B cell (primary cell): ENCODE measurements at regions not wholly inside any gene's neighbourhood (a gene's known extent, or its start where the extent isn't known, plus 50 kb on each side); places are given as distances from the start of the nearest gene placed in this dataset.

Experiments used
- ATAC-seq: fragments of 200-7000 bp; cut with Tn5 transposase; one replicate; pipeline ENCODE4 v1.10.0; 2021; ENCODE audit warnings: low read depth, mild to moderate bottlenecking, moderate number of reproducible peaks, moderate library complexity
- CTCF ChIA-PET: fragments of 350-600 bp; sonication (Branson Sonifier 250); formaldehyde crosslinking; loops from one replicate; lab custom pipeline; 2021; ENCODE audit warnings: antibody characterized with exemption, inconsistent platforms; lab: Charles Lee
- POLR2A ChIA-PET: fragments of 350-600 bp; sonication (Branson Sonifier 250); formaldehyde crosslinking; loops from one replicate; lab custom pipeline; 2021; ENCODE audit warnings: antibody characterized with exemption; lab: Charles Lee
- DNase-seq: peaks from one replicate; pipeline ENCODE4 v3.0.0; 2013
- H2AFZ ChIP-seq: 2 replicates; pipeline ENCODE4 v1.6.1; 2012; ENCODE audit warnings: mild to moderate bottlenecking, low read depth, low read length; ENCODE audit not compliant: insufficient read depth, poor library complexity, severe bottlenecking
- H3K27ac ChIP-seq, 2 donors: 1 replicate in 1 of 2; 2 replicates in 1 of 2; pipeline ENCODE4 v1.5.1; 2012 to 2013; ENCODE audit warnings: low read length in 2 of 2, mild to moderate bottlenecking in 2 of 2, moderate library complexity in 1 of 2
- H3K27me3 ChIP-seq, 4 experiments: fragments of 200-600 bp in 1 of 4; sonication (generic) in 1 of 4; replicated peaks in 1 of 4; 1 replicate in 2 of 4; 2 replicates in 2 of 4; pipeline versions ENCODE4 v1.6.1 to v1.7.0; 2013 to 2016; ENCODE audit warnings: low read length in 3 of 4, mild to moderate bottlenecking in 2 of 4, mixed read lengths in 1 of 4, moderate library complexity in 1 of 4; ENCODE audit not compliant: insufficient read depth in 4 of 4, control insufficient read depth in 3 of 4; ENCODE audit errors: control extremely low read depth in 1 of 4
- H3K36me3 ChIP-seq, 2 experiments: replicated peaks in 1 of 2; 1 replicate in 1 of 2; 2 replicates in 1 of 2; pipeline versions ENCODE4 v1.6.1 to v1.7.1; 2013; ENCODE audit warnings: low read length in 1 of 2; ENCODE audit not compliant: insufficient read depth in 2 of 2, control insufficient read depth in 1 of 2; ENCODE audit errors: control extremely low read depth in 1 of 2, extremely low read depth in 1 of 2
- H3K4me1 ChIP-seq, 2 donors: fragments of 200-600 bp in 1 of 2; sonication (generic) in 1 of 2; 1 replicate in 1 of 2; 2 replicates in 1 of 2; pipeline versions ENCODE4 v1.5.1 to v1.6.1; 2013 to 2017; ENCODE audit warnings: low read length in 2 of 2; ENCODE audit not compliant: control insufficient read depth in 2 of 2, insufficient read depth in 2 of 2
- H3K4me2 ChIP-seq: replicated peaks from 2 replicates; pipeline ENCODE3; 2012; ENCODE audit warnings: mild to moderate bottlenecking, low read depth, low read length; ENCODE audit not compliant: poor library complexity, severe bottlenecking
- H3K4me3 ChIP-seq, 5 experiments: fragments of 200-600 bp in 1 of 5; sonication (generic) in 1 of 5; 1 replicate in 3 of 5; 2 replicates in 2 of 5; pipeline versions ENCODE4 v1.5.1 to v1.7.0; 2011 to 2016; ENCODE audit warnings: low read length in 4 of 5, mild to moderate bottlenecking in 4 of 5, low read depth in 2 of 5, control low read depth in 1 of 5, moderate library complexity in 1 of 5; ENCODE audit not compliant: insufficient read depth in 1 of 5; ENCODE audit errors: control extremely low read depth in 1 of 5, extremely low read depth in 1 of 5
- H3K79me2 ChIP-seq: fragments of 200-600 bp; sonication (generic); one replicate; pipeline ENCODE4 v1.6.0; 2016; ENCODE audit warnings: low read length; ENCODE audit not compliant: control insufficient read depth, insufficient read depth
- H3K9ac ChIP-seq: fragments of 200-600 bp; sonication (generic); 2 replicates; pipeline ENCODE4 v1.6.1; 2017; ENCODE audit warnings: mild to moderate bottlenecking, low read length, moderate library complexity
- H3K9me3 ChIP-seq, 3 donors: one replicate each; pipeline versions ENCODE4 v1.6.1 to v1.7.1; 2013; ENCODE audit warnings: low read length in 2 of 3; ENCODE audit not compliant: control insufficient read depth in 2 of 3, insufficient read depth in 1 of 3; ENCODE audit errors: control extremely low read depth in 1 of 3
- H4K20me1 ChIP-seq: 2 replicates; pipeline ENCODE4 v1.6.0; 2012; ENCODE audit warnings: mild to moderate bottlenecking, low read length; ENCODE audit not compliant: insufficient read depth, control insufficient read depth, poor library complexity, severe bottlenecking
- H3K27ac Mint-ChIP-seq: one replicate; pipeline ENCODE4 v1.8.0; 2021; ENCODE audit warnings: mixed read lengths
- H3K27me3 Mint-ChIP-seq: one replicate; pipeline ENCODE4 v1.8.0; 2021; ENCODE audit warnings: mixed read lengths
- H3K4me1 Mint-ChIP-seq: one replicate; pipeline ENCODE4 v1.8.0; 2021; ENCODE audit warnings: mixed read lengths
- H3K4me3 Mint-ChIP-seq: one replicate; pipeline ENCODE4 v1.8.0; 2021; ENCODE audit warnings: mixed read lengths
- H3K9me3 Mint-ChIP-seq: one replicate; pipeline ENCODE4 v1.8.0; 2022; ENCODE audit warnings: mixed read lengths; ENCODE audit not compliant: insufficient read depth
- CTCF ChIP-seq: fragments of 200-600 bp; IDR thresholded peaks from one replicate; pipeline ENCODE4 v1.8.0; 2022; ENCODE audit warnings: antibody characterized with exemption, mild to moderate bottlenecking
- EZH2 ChIP-seq: IDR thresholded peaks from 2 replicates; pipeline ENCODE4 v1.6.1; 2012; ENCODE audit warnings: borderline replicate concordance, low read depth, mild to moderate bottlenecking, moderate library complexity, low read length; ENCODE audit not compliant: insufficient read depth, poor library complexity, severe bottlenecking
- WGBS: methylation state at CpG from one replicate; pipeline ENCODE4 v1.1.5; 2013; ENCODE audit warnings: missing lambda C conversion rate; ENCODE audit not compliant: insufficient coverage; 5-methylcytosine and 5-hydroxymethylcytosine counted together
- intact Hi-C: fragments of 100-400 bp; cut with micrococcal nuclease; formaldehyde crosslinking; loops from one replicate; pipeline ENCODE4 v1.10.0; 2022

GRCh38 chr16:48452991-48453760 is 68.0 kb upstream of the SIAH1 start:
- no peak overlapping the region for H3K4me2 ChIP-seq
- H3K27ac Mint-ChIP-seq: peak overlapping the region; percentile 26
- H3K27me3 ChIP-seq: no peaks in the 10 kb centered on the region
- no peak overlapping the region for H2AFZ ChIP-seq
- H3K4me1 ChIP-seq: peaks cover 13 to 31% of the 10 kb centered on the region in 2 donors
- CTCF ChIA-PET: no interaction called here
- no peak for ATAC-seq
- no peaks in the 10 kb centered on the region for H4K20me1 ChIP-seq
- H3K4me3 Mint-ChIP-seq: no peak overlapping the region
- no peaks in the 10 kb centered on the region for H3K9me3 Mint-ChIP-seq
- H3K27ac ChIP-seq: no peak overlapping the region
- no peak overlapping the region for H3K9ac ChIP-seq
- WGBS: 95% methylated on average over 11 of the region's 11 CpGs
- H3K27me3 Mint-ChIP-seq: no peaks in the 10 kb centered on the region
- no peaks in the 10 kb centered on the region for H3K36me3 ChIP-seq
- TF ChIP-seq CTCF (no peak), EZH2 (no peak)
- intact Hi-C loops: loop anchor here (10.0 kb wide), 1 partner anchor 72 kb away; no protein-coding TSS in a partner anchor
- peaks cover 28% of the 10 kb centered on the region for H3K4me1 Mint-ChIP-seq
- H3K9me3 ChIP-seq: no peaks in the 10 kb centered on the region
- DNase-seq: no peak
- POLR2A ChIA-PET: interaction anchor here (1.0 to 2.1 kb wide), 3 partner anchors 21 to 27 kb away, joined by 3 to 13 read pairs (median 6); no protein-coding TSS in a partner anchor
- no peaks in the 10 kb centered on the region for H3K79me2 ChIP-seq
- H3K4me3 ChIP-seq: no peak overlapping the region

GRCh38 chr16:48451323-48451722 is 66.1 kb upstream of the SIAH1 start:
- POLR2A ChIA-PET: no interaction called here
- no peak for TF ChIP-seq EZH2
- no peak for TF ChIP-seq CTCF
- Histone ChIP-seq H3K4me3 (no peak overlapping the region), H3K4me1 (peaks cover 6 to 19% of the 10 kb centered on the region in 2 donors), H3K27ac (no peak overlapping the region), H3K27me3 (no peaks in the 10 kb centered on the region), H4K20me1 (no peaks in the 10 kb centered on the region), H3K79me2 (no peaks in the 10 kb centered on the region), H3K9ac (no peak overlapping the region), H3K4me2 (no peak overlapping the region), H3K36me3 (no peaks in the 10 kb centered on the region), H3K9me3 (no peaks in the 10 kb centered on the region), H2AFZ (no peak overlapping the region)
- WGBS: 100% methylated on average over 5 of the region's 8 CpGs
- H3K9me3 Mint-ChIP-seq: no peaks in the 10 kb centered on the region
- H3K4me3 Mint-ChIP-seq: no peak overlapping the region
- H3K4me1 Mint-ChIP-seq: peaks cover 13% of the 10 kb centered on the region
- intact Hi-C loops: loop anchor here (10.0 kb wide), 1 partner anchor 73 kb away; no protein-coding TSS in a partner anchor
- H3K27ac Mint-ChIP-seq: no peak overlapping the region
- CTCF ChIA-PET: no interaction called here
- no peaks in the 10 kb centered on the region for H3K27me3 Mint-ChIP-seq
- ATAC-seq (no peak), DNase-seq (no peak)
